Prostate gland (tissue), 2 donors: ENCODE measurements at regions not wholly inside any gene's neighbourhood (a gene's known extent, or its start where the extent isn't known, plus 50 kb on each side); places are given as distances from the start of the nearest gene placed in this dataset.
"Not testable (repeated sequence)": the region's sequence is repeated elsewhere in the genome, so short reads cannot be mapped to it uniquely, and the experiment has no call there.

Source experiments
- DNase-seq: peaks from one replicate; pipeline ENCODE4 v3.0.0-alpha.2; 2019; ENCODE audit warnings: low spot score
- H3K27ac ChIP-seq, 2 donors: fragments of 200-600 bp; sonication (generic); 2 replicates each; pipeline ENCODE4 v1.5.1; 2017 to 2019
- H3K27me3 ChIP-seq: fragments of 200-600 bp; sonication (generic); replicated peaks from 2 replicates; pipeline ENCODE4 v1.5.1; 2019; ENCODE audit not compliant: insufficient read depth
- H3K36me3 ChIP-seq, 2 donors: fragments of 200-600 bp; sonication (generic); 1 replicate in 1 of 2; 2 replicates in 1 of 2; pipeline versions ENCODE4 v1.5.1 to v1.8.1; 2017 to 2019
- H3K4me1 ChIP-seq: fragments of 200-600 bp; sonication (generic); replicated peaks from 2 replicates; pipeline ENCODE4 v1.5.1; 2019
- H3K4me3 ChIP-seq, 2 donors: fragments of 200-600 bp; sonication (generic); 2 replicates each; pipeline ENCODE4 v1.5.1; 2017 to 2019
- H3K9me3 ChIP-seq: fragments of 200-600 bp; sonication (generic); 2 replicates; pipeline ENCODE4 v1.5.1; 2017
- POLR2A ChIP-seq: fragments of 450-650 bp; IDR thresholded peaks from one replicate; pipeline ENCODE4 v1.6.1; 2016; ENCODE audit warnings: antibody characterized with exemption, mild to moderate bottlenecking
- POLR2AphosphoS5 ChIP-seq: sonication (generic); formaldehyde crosslinking; IDR thresholded peaks from one replicate; pipeline ENCODE4 v1.6.1; 2017; ENCODE audit warnings: antibody characterized with exemption
- WGBS: methylation state at CpG from one replicate; pipeline ENCODE4 v1.1.5; 2018; 5-methylcytosine and 5-hydroxymethylcytosine counted together
- intact Hi-C: fragments of 100-400 bp; cut with DNase I; formaldehyde crosslinking; loops from one replicate; pipeline ENCODE4 v1.14.2; 2022
- TF ChIP-seq, protein P1 (sequence below), 4 experiments: fragments of 200-600 bp in 2 of 4; fragments of 450-650 bp in 2 of 4; sonication (generic) in 2 of 4; IDR thresholded peaks; 1 replicate in 3 of 4; 2 replicates in 1 of 4; pipeline ENCODE4 v1.5.1; 2016 to 2019; ENCODE audit warnings: antibody characterized with exemption in 4 of 4, mild to moderate bottlenecking in 2 of 4, moderate library complexity in 2 of 4

DNA sequence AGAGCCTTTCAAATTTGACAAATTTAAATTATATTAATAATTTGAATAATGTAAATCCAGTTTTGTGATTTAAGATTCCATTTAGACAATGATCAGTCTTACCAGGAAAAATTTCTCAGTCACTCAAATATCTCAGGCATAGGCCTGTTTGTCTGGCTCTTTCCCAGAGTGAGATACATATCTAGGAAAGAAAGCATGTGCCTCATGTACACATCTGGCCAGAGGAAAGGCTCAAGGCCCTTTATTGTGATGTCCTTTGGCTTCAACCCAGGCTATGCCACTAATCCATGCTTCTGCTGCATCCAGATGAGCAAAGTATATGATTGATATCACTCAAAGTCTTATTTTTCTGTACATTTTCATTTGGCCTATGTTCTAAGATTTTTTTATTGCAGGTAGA is 473.3 kb upstream of the ADGRL3 start:
- Histone ChIP-seq H3K9me3 (no peaks in the 10 kb centered on the region), H3K36me3 (no peaks in the 10 kb centered on the region), H3K4me1 (no peaks in the 10 kb centered on the region), H3K27me3 (no peaks in the 10 kb centered on the region), H3K27ac (no peak overlapping the region), H3K4me3 (no peak overlapping the region)
- TF ChIP-seq POLR2A (no peak), POLR2AphosphoS5 (no peak)
- TF ChIP-seq, protein P1, sequence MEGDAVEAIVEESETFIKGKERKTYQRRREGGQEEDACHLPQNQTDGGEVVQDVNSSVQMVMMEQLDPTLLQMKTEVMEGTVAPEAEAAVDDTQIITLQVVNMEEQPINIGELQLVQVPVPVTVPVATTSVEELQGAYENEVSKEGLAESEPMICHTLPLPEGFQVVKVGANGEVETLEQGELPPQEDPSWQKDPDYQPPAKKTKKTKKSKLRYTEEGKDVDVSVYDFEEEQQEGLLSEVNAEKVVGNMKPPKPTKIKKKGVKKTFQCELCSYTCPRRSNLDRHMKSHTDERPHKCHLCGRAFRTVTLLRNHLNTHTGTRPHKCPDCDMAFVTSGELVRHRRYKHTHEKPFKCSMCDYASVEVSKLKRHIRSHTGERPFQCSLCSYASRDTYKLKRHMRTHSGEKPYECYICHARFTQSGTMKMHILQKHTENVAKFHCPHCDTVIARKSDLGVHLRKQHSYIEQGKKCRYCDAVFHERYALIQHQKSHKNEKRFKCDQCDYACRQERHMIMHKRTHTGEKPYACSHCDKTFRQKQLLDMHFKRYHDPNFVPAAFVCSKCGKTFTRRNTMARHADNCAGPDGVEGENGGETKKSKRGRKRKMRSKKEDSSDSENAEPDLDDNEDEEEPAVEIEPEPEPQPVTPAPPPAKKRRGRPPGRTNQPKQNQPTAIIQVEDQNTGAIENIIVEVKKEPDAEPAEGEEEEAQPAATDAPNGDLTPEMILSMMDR (IDR thresholded peaks at IDR 0.05) = no peak
- DNase-seq = no peak
- intact Hi-C loops = no loop called here

DNA sequence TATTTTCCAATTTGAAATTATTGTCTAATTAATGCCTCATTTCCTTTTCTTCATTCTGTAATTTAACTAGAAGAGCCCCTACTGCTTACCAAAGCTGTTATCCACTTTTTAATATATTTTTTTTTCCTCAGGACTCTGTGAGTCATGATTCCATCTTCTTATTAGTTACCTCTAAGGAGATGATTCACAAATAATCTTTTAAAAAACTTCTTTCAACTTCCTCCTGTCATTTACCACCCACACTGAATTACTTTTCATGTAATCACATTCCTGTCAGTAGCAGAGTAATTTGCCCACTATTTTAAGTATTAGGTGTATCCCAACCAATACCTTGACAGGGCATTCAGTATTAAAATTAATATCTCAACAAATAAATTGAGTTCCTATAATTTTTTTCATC is 470.9 kb upstream of the ADGRL3 start:
- TF ChIP-seq, protein P1 (IDR thresholded peaks at IDR 0.05) = no peak
- TF ChIP-seq POLR2AphosphoS5 = no peak
- no peak for TF ChIP-seq POLR2A
- Histone ChIP-seq H3K27ac (no peak overlapping the region), H3K9me3 (no peaks in the 10 kb centered on the region), H3K4me3 (no peak overlapping the region), H3K27me3 (no peaks in the 10 kb centered on the region), H3K4me1 (no peaks in the 10 kb centered on the region), H3K36me3 (no peaks in the 10 kb centered on the region)
- DNase-seq = no peak
- intact Hi-C loops = no loop called here

DNA sequence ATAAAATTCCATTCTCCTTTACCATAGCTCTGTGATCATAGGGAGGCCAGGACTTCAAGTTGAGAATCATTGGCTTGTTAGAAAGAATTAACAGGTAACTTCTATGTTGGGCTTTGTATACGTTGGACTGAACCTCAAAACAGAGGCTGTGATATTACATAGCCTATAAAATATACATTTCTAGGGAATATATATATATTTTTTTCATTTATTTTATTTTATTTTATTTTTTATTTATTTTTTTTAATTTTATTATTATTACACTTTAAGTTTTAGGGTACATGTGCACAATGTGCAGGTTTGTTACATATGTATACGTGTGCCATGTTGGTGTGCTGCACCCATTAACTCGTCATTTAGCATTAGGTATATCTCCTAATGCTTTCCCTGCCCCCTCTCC is 470.4 kb upstream of the ADGRL3 start:
- H3K27me3 ChIP-seq, H3K9me3 ChIP-seq, H3K27ac ChIP-seq, DNase-seq, intact Hi-C loops, H3K4me1 ChIP-seq, H3K36me3 ChIP-seq, H3K4me3 ChIP-seq: not testable (repeated sequence)
- 62% methylated on average over 3 of the region's 3 CpGs for WGBS

DNA sequence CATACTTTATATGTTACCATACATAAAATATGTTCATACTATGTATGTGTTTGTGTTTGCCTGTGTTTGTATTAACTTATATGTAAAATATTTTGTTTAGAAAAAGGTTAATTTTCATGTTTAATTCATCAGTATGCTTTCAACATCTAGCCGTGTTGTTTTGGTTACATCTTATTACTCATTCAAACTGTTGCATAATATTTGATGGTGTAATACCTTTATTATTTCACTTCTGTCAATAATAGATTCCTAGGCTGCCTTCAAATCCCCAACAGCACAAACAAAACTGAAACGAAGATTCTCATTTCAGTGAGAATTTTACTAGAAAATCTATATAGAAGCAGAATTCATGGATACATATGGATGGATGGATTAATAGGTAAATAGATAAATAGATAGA is 462.3 kb upstream of the ADGRL3 start:
- no peak for DNase-seq
- intact Hi-C loops = no loop called here
- H3K4me3 ChIP-seq = no peak overlapping the region
- no peaks in the 10 kb centered on the region for H3K36me3 ChIP-seq
- H3K9me3 ChIP-seq = no peaks in the 10 kb centered on the region
- H3K27ac ChIP-seq = no peak overlapping the region
- 43% methylated on average over 2 of the region's 2 CpGs for WGBS
- H3K27me3 ChIP-seq = no peaks in the 10 kb centered on the region
- TF ChIP-seq POLR2AphosphoS5 (no peak), POLR2A (no peak)
- TF ChIP-seq, protein P1 (IDR thresholded peaks at IDR 0.05) = no peak
- H3K4me1 ChIP-seq = no peaks in the 10 kb centered on the region

DNA sequence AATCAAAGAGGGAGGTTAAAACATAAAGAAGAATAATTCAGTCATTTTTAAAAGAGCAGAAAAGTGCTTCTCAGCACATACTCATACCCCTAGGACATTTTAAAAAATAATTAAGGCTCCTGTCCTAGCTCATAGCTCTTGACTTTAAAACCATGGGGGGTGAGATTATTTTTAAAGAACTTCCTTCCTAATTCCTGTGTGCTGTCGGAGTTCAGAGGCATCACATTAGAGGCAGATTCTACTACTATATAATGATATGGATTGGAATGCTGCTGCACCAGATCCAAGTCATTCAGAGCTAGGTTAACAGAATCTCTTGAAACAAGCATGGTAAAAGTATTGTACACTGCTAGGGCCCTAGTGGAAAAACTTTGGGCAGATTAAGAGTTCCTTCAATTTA is 456.5 kb upstream of the ADGRL3 start:
- Histone ChIP-seq H3K9me3 (no peaks in the 10 kb centered on the region), H3K4me1 (no peaks in the 10 kb centered on the region), H3K4me3 (no peak overlapping the region), H3K27me3 (no peaks in the 10 kb centered on the region), H3K36me3 (no peaks in the 10 kb centered on the region), H3K27ac (no peak overlapping the region)
- TF ChIP-seq POLR2AphosphoS5 (no peak), POLR2A (no peak)
- TF ChIP-seq, protein P1 (IDR thresholded peaks at IDR 0.05) = no peak
- intact Hi-C loops = no loop called here
- DNase-seq = no peak
- WGBS = 32% methylated on average over 1 of the region's 1 CpG

DNA sequence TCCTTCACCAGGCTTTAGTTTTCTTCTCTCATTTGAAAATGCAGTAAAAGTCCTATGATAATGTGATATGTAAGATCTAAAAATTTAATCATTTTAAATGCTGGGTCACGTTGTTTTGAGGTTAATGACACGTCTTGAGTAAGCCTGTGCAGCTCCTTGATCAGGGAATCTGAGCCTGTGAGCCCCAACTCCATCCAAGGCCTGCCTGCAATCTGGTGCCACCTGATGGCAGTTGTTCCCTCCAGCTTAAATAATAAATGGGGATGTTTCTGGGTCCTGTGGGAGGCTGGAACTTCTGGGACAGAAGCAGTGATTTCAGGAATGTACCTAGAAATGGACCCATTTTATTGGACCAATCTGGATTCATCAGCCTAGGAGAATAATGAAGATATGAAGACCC is 455.4 kb upstream of the ADGRL3 start:
- intact Hi-C loops = no loop called here
- H3K4me1 ChIP-seq = no peaks in the 10 kb centered on the region
- H3K27me3 ChIP-seq = no peaks in the 10 kb centered on the region
- DNase-seq = no peak
- 51% methylated on average over 2 of the region's 2 CpGs for WGBS
- no peak overlapping the region for H3K4me3 ChIP-seq
- no peak overlapping the region for H3K27ac ChIP-seq
- TF ChIP-seq, protein P1 (IDR thresholded peaks at IDR 0.05) = no peak
- TF ChIP-seq POLR2AphosphoS5 (no peak), POLR2A (no peak)
- no peaks in the 10 kb centered on the region for H3K36me3 ChIP-seq
- no peaks in the 10 kb centered on the region for H3K9me3 ChIP-seq
